ENCODE measurements at regions not wholly inside any gene's neighbourhood (a gene's known extent, or its start where the extent isn't known, plus 50 kb on each side); places are given as distances from the start of the nearest gene placed in this dataset.

DNA sequence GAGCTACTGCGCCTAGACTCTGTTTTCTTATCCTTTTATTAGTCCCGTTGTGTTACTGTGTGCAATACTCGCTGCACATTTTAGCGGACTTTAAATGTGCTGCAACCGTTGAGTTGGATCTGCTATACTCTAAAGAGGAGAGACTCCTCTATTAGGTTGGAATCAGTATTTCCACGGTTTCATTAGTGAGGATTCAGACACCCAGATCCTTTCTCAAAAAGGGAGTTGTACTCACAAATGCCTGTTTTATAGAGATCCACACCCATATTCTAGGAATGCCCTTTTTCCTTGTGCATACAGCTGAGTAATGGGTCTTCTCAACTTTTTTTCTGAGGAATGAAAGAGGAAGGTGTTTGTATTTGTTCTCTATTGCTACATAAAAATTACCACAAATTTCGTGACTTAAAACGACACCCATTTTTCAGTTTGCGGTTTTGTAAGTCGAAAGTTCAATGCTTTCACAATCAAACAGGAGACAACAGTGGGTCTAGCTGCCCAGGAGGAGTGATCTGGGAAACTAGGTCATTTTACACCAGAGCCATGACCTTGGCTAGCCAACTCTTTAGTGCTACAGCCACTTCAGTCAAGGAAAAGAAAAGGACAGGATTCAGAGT, 52.8 kb upstream of the SLC44A1 start:
- peak; percentile 93 for DNase-seq (ENCODE audit: unreplicated experiment)
- Mint-ChIP-seq H3K27ac (ENCODE audit: low read depth, unreplicated experiment) (no peak overlapping the region), H3K36me3 (ENCODE audit: insufficient read depth, unreplicated experiment) (no peaks in the 10 kb centered on the region), H3K4me1 (ENCODE audit: insufficient read depth, unreplicated experiment) (peaks cover 34% of the 10 kb centered on the region), H3K9me3 (ENCODE audit: unreplicated experiment) (no peaks in the 10 kb centered on the region), H3K27me3 (ENCODE audit: insufficient read depth, unreplicated experiment) (no peaks in the 10 kb centered on the region), H3K4me3 (ENCODE audit: unreplicated experiment) (no peak overlapping the region)
- POLR2A ChIA-PET, result no interaction called here
- BruUV-seq (replicated peaks), result no TSS peak
- CTCF ChIA-PET, result interaction anchor here (0.6 to 1.3 kb wide), 3 partner anchors 154 to 224 kb away, joined by 3 to 4 read pairs (median 4); no protein-coding TSS in a partner anchor
- intact Hi-C loops (cut with micrococcal nuclease), result no loop called here
- TF ChIP-seq CTCF (IDR thresholded peaks at IDR 0.05; ENCODE audit: unreplicated experiment), result no peak

- DNase-seq (ENCODE audit: unreplicated experiment), result no peak
- ChIA-PET CTCF (no interaction called here), POLR2A (interaction anchor here (0.7 to 1.4 kb wide), 2 partner anchors 50 to 204 kb away, joined by 3 read pairs; partner anchors contain the start of gene SLC44A1)
- no TSS peak for BruUV-seq (replicated peaks)
- Mint-ChIP-seq H3K4me3 (ENCODE audit: unreplicated experiment) (no peak overlapping the region), H3K27me3 (ENCODE audit: insufficient read depth, unreplicated experiment) (no peaks in the 10 kb centered on the region), H3K36me3 (ENCODE audit: insufficient read depth, unreplicated experiment) (no peaks in the 10 kb centered on the region), H3K9me3 (ENCODE audit: unreplicated experiment) (no peaks in the 10 kb centered on the region), H3K27ac (ENCODE audit: low read depth, unreplicated experiment) (no peak overlapping the region), H3K4me1 (ENCODE audit: insufficient read depth, unreplicated experiment) (peaks cover 23% of the 10 kb centered on the region)
- intact Hi-C loops (cut with micrococcal nuclease), result no loop called here
- no peak for TF ChIP-seq CTCF (IDR thresholded peaks at IDR 0.05; ENCODE audit: unreplicated experiment)
Observed at GRCh38 chr9:105193560-105193959, 50.9 kb upstream of the SLC44A1 start.

DNA sequence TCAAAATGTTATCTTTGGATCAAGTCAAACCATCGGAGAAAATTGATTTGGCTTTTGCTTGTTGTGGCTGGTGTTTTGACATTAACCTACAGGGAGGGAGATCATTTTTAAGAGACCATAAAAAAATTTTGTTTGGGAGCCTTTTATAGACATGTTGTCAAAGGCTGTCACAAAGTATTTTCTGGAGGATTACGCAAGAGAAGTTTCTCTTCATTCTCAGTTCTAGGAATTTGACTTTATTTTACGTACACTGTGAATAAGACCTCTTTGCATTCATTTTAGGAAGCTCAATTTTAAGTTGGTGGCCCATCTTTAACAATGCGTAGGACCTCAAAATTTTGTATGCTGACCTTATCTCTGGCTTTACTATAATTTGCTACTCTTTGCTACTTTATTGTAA, 50.2 kb upstream of the SLC44A1 start:
- DNase-seq (ENCODE audit: unreplicated experiment), result no peak
- TF ChIP-seq CTCF (IDR thresholded peaks at IDR 0.05; ENCODE audit: unreplicated experiment), result no peak
- H3K4me1 Mint-ChIP-seq (ENCODE audit: insufficient read depth, unreplicated experiment), result peaks cover 18% of the 10 kb centered on the region
- no peaks in the 10 kb centered on the region for H3K36me3 Mint-ChIP-seq (ENCODE audit: insufficient read depth, unreplicated experiment)
- ChIA-PET POLR2A (interaction anchor here (0.7 to 1.4 kb wide), 3 partner anchors 50 to 203 kb away, joined by 3 read pairs; partner anchors contain the start of gene SLC44A1), CTCF (interaction anchor here (0.5 to 0.8 kb wide), 2 partner anchors 218 to 331 kb away, joined by 3 read pairs; no protein-coding TSS in a partner anchor)
- no peaks in the 10 kb centered on the region for H3K27me3 Mint-ChIP-seq (ENCODE audit: insufficient read depth, unreplicated experiment)
- H3K4me3 Mint-ChIP-seq (ENCODE audit: unreplicated experiment), result no peak overlapping the region
- BruUV-seq (replicated peaks), result no TSS peak
- H3K9me3 Mint-ChIP-seq (ENCODE audit: unreplicated experiment), result no peaks in the 10 kb centered on the region
- no peak overlapping the region for H3K27ac Mint-ChIP-seq (ENCODE audit: low read depth, unreplicated experiment)
- intact Hi-C loops (cut with micrococcal nuclease), result no loop called here

All from MCF 10A (cell line).